HepG2 (cell line): ENCODE measurements at regions not wholly inside any gene's neighbourhood (a gene's known extent, or its start where the extent isn't known, plus 50 kb on each side); places are given as distances from the start of the nearest gene placed in this dataset.

Experiments
- AGO2 ChIP-seq: fragments of 200-400 bp; formaldehyde crosslinking; optimal IDR thresholded peaks from 2 replicates; pipeline ENCODE3; 2017; ENCODE audit warnings: mild to moderate bottlenecking, low read depth, low read length, moderate library complexity
- BCLAF1 ChIP-seq: fragments of 450-650 bp; IDR thresholded peaks from 2 replicates; pipeline ENCODE4 v1.6.1; 2017; ENCODE audit warnings: mild to moderate bottlenecking
- IRX3 ChIP-seq: sonication (generic); formaldehyde crosslinking; IDR thresholded peaks from 2 replicates; pipeline ENCODE4 v1.8.1; 2023; ENCODE audit warnings: mild to moderate bottlenecking, low read depth, missing genetic modification reagents, borderline replicate concordance
- KDM1A ChIP-seq: IDR thresholded peaks from 2 replicates; pipeline ENCODE4 v1.6.1; 2016; ENCODE audit warnings: missing compliant biosample characterization
- MTF1 ChIP-seq: sonication (generic); formaldehyde crosslinking; IDR thresholded peaks from 2 replicates; pipeline ENCODE4 v1.5.0; 2020; ENCODE audit warnings: missing genetic modification reagents
- PATZ1 ChIP-seq: sonication (generic); formaldehyde crosslinking; IDR thresholded peaks from 2 replicates; pipeline ENCODE4 v1.4.0; 2020; ENCODE audit warnings: missing genetic modification reagents
- PHF8 ChIP-seq: sonication (generic); formaldehyde crosslinking; IDR thresholded peaks from 2 replicates; pipeline ENCODE4 v1.5.0; 2020; ENCODE audit warnings: missing genetic modification reagents
- TEAD3 ChIP-seq: optimal IDR thresholded peaks from 2 replicates; pipeline ENCODE3; 2016; ENCODE audit warnings: borderline replicate concordance
- TOPORS ChIP-seq: sonication (generic); formaldehyde crosslinking; IDR thresholded peaks from 2 replicates; pipeline ENCODE4 v1.8.0; 2023; ENCODE audit warnings: mild to moderate bottlenecking, missing genetic modification reagents
- ZBTB37 ChIP-seq: sonication (generic); formaldehyde crosslinking; IDR thresholded peaks from 2 replicates; pipeline ENCODE4 v1.4.0; 2020; ENCODE audit warnings: mild to moderate bottlenecking, missing genetic modification reagents
- ZNF354B ChIP-seq: sonication (generic); formaldehyde crosslinking; IDR thresholded peaks from 2 replicates; pipeline ENCODE4 v1.8.0; 2022; ENCODE audit warnings: mild to moderate bottlenecking, missing genetic modification reagents
- ZNF710 ChIP-seq: sonication (generic); formaldehyde crosslinking; IDR thresholded peaks from 2 replicates; pipeline ENCODE4 v1.5.0; 2020; ENCODE audit warnings: mild to moderate bottlenecking, missing genetic modification reagents, borderline replicate concordance
- ZNF773 ChIP-seq: sonication (generic); formaldehyde crosslinking; IDR thresholded peaks from 2 replicates; pipeline ENCODE4 v1.4.0; 2020; ENCODE audit warnings: missing genetic modification reagents, borderline replicate concordance
- TF ChIP-seq, protein P1 (sequence below): sonication (generic); formaldehyde crosslinking; IDR thresholded peaks from 2 replicates; pipeline ENCODE4 v1.4.0; 2020; ENCODE audit warnings: mild to moderate bottlenecking, missing genetic modification reagents

DNA sequence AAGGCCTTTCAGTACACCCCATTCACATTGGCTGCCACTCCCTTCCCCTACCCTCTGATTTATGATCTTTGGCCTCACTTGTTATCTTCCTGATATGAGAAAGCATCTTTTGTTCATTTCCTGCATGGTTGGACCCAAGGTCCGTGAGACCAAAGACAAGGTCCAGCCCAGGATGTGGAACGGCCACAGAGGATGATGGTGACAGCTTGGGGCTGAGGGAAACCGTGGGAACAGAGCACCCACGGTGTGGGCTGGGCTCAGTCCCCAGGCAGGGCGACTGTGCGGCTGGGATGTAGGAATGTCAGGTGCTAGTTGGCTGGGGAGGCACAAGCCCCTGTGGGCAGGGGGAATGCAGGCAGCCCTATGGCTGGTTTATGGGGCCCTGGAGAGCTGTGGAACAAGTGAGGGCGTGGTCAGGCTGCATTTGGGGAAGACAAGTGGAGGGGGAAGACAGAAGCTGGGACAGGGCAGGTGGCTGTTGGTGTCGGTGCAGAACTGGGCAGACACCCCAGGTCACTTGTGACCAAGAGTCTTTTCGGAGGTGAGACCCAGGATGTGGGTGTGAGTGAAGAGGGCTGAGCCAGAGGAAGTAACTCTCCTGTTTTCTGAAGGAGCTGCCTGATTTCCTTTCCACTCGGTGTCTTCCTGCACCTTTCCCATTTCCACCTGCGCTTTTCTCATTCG, 51.7 kb upstream of the IGFBP3 start (continued):
- TF ChIP-seq PATZ1 (CRISPR knock-in tag) (peak; percentile 47; the same call in 1 of the 2 replicates), IRX3 (CRISPR knock-in tag) (no peak), ZNF354B (CRISPR knock-in tag) (no peak), ZBTB37 (CRISPR knock-in tag) (no peak), MTF1 (CRISPR knock-in tag) (no peak), BCLAF1 (no peak), TEAD3 (peak; percentile 73), PHF8 (no peak), KDM1A (CRISPR knock-in tag) (peak; percentile 92), TOPORS (CRISPR knock-in tag) (no peak), ZNF773 (CRISPR knock-in tag) (no peak), ZNF710 (CRISPR knock-in tag) (no peak), AGO2 (no peak)
- TF ChIP-seq, protein P1, sequence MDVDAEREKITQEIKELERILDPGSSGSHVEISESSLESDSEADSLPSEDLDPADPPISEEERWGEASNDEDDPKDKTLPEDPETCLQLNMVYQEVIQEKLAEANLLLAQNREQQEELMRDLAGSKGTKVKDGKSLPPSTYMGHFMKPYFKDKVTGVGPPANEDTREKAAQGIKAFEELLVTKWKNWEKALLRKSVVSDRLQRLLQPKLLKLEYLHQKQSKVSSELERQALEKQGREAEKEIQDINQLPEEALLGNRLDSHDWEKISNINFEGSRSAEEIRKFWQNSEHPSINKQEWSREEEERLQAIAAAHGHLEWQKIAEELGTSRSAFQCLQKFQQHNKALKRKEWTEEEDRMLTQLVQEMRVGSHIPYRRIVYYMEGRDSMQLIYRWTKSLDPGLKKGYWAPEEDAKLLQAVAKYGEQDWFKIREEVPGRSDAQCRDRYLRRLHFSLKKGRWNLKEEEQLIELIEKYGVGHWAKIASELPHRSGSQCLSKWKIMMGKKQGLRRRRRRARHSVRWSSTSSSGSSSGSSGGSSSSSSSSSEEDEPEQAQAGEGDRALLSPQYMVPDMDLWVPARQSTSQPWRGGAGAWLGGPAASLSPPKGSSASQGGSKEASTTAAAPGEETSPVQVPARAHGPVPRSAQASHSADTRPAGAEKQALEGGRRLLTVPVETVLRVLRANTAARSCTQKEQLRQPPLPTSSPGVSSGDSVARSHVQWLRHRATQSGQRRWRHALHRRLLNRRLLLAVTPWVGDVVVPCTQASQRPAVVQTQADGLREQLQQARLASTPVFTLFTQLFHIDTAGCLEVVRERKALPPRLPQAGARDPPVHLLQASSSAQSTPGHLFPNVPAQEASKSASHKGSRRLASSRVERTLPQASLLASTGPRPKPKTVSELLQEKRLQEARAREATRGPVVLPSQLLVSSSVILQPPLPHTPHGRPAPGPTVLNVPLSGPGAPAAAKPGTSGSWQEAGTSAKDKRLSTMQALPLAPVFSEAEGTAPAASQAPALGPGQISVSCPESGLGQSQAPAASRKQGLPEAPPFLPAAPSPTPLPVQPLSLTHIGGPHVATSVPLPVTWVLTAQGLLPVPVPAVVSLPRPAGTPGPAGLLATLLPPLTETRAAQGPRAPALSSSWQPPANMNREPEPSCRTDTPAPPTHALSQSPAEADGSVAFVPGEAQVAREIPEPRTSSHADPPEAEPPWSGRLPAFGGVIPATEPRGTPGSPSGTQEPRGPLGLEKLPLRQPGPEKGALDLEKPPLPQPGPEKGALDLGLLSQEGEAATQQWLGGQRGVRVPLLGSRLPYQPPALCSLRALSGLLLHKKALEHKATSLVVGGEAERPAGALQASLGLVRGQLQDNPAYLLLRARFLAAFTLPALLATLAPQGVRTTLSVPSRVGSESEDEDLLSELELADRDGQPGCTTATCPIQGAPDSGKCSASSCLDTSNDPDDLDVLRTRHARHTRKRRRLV (CRISPR knock-in tag) = no peak
